Rectal smooth muscle tissue (tissue), 1 donor: ENCODE measurements at regions not wholly inside any gene's neighbourhood (a gene's known extent, or its start where the extent isn't known, plus 50 kb on each side); places are given as distances from the start of the nearest gene placed in this dataset.

ENCODE experiments used
- H3K27ac ChIP-seq: one replicate; pipeline ENCODE4 v1.7.0; 2013; ENCODE audit warnings: low read depth, low read length, inconsistent platforms
- H3K27me3 ChIP-seq: one replicate; pipeline ENCODE4 v1.7.0; 2013; ENCODE audit warnings: low read length; ENCODE audit not compliant: control insufficient read depth, insufficient read depth
- H3K36me3 ChIP-seq: one replicate; pipeline ENCODE4 v1.7.0; 2013; ENCODE audit warnings: low read length; ENCODE audit not compliant: control insufficient read depth, insufficient read depth
- H3K4me1 ChIP-seq: one replicate; pipeline ENCODE4 v1.7.0; 2013; ENCODE audit warnings: low read length; ENCODE audit not compliant: control insufficient read depth, insufficient read depth
- H3K4me3 ChIP-seq: one replicate; pipeline ENCODE4 v1.7.0; 2013; ENCODE audit warnings: low read length
- H3K9ac ChIP-seq: one replicate; pipeline ENCODE4 v1.7.0; 2013; ENCODE audit warnings: low read length

DNA sequence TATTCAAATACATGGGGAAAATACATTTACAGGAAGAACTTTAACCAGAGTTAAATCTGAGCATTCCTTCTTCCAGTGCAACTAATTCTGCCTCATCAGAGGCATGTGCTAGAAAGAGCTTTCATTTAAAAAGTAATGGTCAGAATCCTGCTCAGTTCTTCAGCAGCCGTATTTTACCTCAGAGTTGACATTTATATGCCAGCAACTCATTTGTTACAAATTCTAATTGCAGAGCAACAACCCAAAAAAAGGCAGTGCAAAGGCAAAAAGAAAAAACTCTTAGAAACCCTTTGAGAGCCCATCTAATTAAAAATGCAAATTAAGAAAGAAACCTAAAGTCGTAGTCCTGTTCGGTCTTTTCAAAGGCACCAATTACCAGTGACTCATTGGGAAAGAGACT is 392.5 kb downstream of the PBX1 start:
- Histone ChIP-seq H3K4me1 (peaks cover 29% of the 10 kb centered on the region), H3K36me3 (no peaks in the 10 kb centered on the region), H3K27ac (peak overlapping the region; percentile 45)

DNA sequence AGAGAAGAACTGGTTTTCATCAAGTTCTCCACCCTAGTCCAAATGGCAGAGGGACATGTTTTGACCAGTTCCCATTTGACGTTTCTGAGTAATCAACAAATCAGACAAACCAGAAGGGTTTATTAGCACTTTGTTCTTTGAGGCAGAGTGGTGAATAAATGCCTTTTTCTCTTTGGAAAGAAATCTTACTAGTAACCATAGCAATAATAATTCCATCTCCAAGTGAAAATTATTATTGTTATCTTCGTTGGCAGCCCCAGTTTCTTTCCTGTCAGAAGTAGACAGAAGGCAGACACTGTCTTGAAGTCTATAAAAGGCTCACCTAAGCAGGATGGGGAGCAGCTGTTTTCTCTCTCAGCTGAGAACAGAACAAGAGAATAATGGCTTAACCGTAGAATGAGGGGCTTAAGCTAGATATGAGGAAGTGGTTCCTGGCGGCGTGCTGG is 391.6 kb downstream of the PBX1 start:
- H3K27ac ChIP-seq: peak overlapping the region; percentile 72
- no peak overlapping the region for H3K9ac ChIP-seq

More for the DNA sequence above, 392.5 kb downstream of the PBX1 start:
- Histone ChIP-seq H3K9ac (no peak overlapping the region), H3K27me3 (no peaks in the 10 kb centered on the region), H3K4me3 (no peak overlapping the region)

DNA sequence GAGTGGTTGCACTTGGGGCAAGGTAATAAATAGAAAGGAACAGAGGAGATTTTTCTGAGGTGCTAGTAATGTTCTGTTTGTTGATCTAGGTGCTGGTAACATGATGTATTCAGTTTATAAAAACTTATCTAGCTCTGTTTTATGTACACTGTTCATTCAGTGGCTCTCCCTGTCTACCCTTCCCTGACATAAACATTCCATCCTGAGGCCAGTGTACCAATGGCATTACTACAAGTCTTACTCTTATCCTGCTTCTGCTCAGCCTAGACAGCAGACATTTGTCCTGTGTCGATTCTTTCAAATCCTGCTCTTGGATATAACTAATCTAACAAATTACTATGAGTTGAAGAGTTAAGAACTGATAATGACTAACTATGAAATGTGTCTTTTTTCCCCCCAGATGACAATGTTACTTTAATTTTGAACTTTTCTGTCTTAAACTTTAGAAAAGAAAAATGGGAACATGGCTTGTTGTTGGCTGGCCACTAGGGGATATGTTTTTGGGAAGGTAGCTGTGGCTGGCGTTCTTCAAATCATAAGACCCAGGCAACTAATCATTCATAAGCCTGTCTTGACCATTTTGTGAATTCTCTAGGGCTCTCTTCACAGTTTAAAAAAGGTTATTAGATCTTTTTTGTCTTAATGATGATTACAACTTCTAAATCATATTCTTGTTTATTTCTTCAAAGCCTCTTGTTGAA is 390.9 kb downstream of the PBX1 start:
- Histone ChIP-seq H3K4me3 (no peak overlapping the region), H3K27me3 (no peaks in the 10 kb centered on the region), H3K27ac (peak overlapping the region; percentile 72), H3K9ac (no peak overlapping the region), H3K36me3 (no peaks in the 10 kb centered on the region), H3K4me1 (peaks cover 29% of the 10 kb centered on the region)

More for the DNA sequence above, 391.6 kb downstream of the PBX1 start:
- Histone ChIP-seq H3K36me3 (no peaks in the 10 kb centered on the region), H3K27me3 (no peaks in the 10 kb centered on the region), H3K4me1 (peaks cover 29% of the 10 kb centered on the region), H3K4me3 (no peak overlapping the region)

DNA sequence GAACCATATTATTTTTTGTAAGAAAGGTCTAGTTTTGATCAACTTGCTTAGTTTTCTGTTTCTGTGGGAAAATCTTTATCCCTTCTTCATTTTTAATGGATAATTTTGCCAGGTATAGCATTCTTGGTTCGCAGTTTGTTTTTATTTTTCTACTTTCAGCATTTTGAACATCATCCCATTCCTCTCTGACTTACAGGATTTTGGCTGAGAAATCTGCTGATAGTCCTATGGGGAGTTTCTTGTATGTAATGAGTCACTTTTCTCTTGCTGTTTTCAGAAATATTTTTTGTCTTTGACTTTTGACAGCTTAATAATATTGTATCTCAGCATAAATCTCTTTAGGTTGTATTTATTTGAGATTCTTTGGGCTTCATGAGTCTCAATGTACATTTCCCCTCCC is 389.1 kb downstream of the PBX1 start:
- no peaks in the 10 kb centered on the region for H3K36me3 ChIP-seq
- no peak overlapping the region for H3K27ac ChIP-seq
- peaks cover 29% of the 10 kb centered on the region for H3K4me1 ChIP-seq
- no peaks in the 10 kb centered on the region for H3K27me3 ChIP-seq
- H3K4me3 ChIP-seq: no peak overlapping the region
- no peak overlapping the region for H3K9ac ChIP-seq

DNA sequence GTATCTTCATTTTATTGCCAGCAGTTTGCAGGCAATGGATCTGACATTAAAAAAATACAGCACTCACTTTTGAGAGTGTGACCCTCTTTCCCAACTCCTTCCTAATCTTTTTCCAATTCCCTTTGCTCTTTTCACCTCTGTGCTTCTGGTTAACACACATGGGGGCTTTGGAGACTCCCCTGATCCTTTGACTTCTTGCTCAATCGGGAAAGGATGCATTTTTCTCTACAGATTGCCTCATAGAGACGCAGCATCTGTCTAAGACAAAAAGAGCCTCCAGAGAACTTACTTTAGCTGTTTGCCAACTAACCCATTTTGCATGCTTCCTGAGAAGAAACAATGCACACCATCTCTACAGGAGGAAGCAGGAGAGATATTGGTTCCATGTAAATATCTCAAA is 378.3 kb downstream of the PBX1 start:
- Histone ChIP-seq H3K27me3 (no peaks in the 10 kb centered on the region), H3K4me1 (no peaks in the 10 kb centered on the region), H3K9ac (no peak overlapping the region), H3K4me3 (no peak overlapping the region), H3K27ac (no peak overlapping the region), H3K36me3 (no peaks in the 10 kb centered on the region)

DNA sequence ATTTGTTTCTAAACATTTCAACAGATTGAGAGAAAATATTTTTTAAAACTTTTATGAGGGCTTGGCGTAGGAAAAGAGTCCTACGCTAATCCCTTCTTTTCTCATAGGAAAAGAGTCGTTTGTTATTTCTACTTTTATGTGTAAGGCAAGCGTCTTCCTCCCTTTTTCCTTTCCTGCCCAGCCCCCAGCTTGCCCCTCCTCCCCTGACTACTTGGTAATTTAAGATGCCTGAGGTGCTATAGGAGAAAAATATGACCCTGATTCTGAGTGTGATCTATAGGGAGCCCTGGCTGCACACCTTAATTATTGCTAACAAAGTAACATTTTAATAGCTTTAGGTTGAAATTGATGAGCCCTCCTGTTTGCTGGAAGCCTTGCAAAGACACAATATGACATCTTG is 373.6 kb downstream of the PBX1 start:
- H3K27ac ChIP-seq: no peak overlapping the region

DNA sequence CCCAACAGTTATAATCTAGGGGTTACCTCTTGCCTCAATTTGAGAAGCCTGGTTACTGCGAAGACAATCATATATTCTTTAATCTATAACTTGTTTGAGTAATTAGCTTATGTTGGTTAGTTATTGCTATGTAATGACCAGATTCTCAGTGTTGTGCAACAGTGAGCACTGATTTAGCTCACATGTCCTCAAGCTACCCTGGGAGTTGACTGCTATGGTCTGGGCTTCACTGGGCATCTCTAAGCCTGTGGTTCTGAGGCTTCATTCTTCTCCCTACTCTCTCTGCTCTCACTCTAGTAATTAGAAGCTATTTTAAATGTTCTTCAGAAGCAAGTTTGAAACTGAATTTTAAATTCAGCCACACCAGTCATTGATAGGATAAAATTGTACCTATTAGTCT is 371.8 kb downstream of the PBX1 start:
- Histone ChIP-seq H3K4me1 (peaks cover 17% of the 10 kb centered on the region), H3K4me3 (no peak overlapping the region), H3K36me3 (no peaks in the 10 kb centered on the region), H3K9ac (no peak overlapping the region), H3K27me3 (no peaks in the 10 kb centered on the region), H3K27ac (no peak overlapping the region)

More for the DNA sequence above, 373.6 kb downstream of the PBX1 start:
- H3K4me1 ChIP-seq: peaks cover 14% of the 10 kb centered on the region
- no peak overlapping the region for H3K9ac ChIP-seq
- no peaks in the 10 kb centered on the region for H3K27me3 ChIP-seq
- no peak overlapping the region for H3K4me3 ChIP-seq
- no peaks in the 10 kb centered on the region for H3K36me3 ChIP-seq

DNA sequence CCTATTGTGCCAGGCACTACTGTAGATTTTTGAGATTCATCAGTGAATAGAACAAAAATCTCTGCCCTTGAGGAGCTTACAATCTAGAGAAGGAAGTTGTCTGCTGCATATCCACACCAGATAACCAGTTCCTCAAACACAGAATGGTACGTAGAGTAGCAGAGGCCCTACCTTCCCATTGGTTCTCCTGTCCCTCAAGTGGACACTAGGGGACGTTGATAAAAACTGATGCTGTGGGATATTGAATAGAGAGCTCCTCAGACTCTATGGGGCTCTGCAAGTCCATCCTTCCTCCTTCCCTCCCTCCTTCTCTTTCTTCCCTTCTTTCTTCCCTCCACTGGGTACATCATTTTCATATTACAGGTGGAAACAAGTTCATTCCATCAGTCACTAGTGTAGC is 371.3 kb downstream of the PBX1 start:
- Histone ChIP-seq H3K9ac (no peak overlapping the region), H3K36me3 (no peaks in the 10 kb centered on the region), H3K4me1 (peaks cover 17% of the 10 kb centered on the region), H3K4me3 (no peak overlapping the region), H3K27ac (no peak overlapping the region), H3K27me3 (no peaks in the 10 kb centered on the region)

DNA sequence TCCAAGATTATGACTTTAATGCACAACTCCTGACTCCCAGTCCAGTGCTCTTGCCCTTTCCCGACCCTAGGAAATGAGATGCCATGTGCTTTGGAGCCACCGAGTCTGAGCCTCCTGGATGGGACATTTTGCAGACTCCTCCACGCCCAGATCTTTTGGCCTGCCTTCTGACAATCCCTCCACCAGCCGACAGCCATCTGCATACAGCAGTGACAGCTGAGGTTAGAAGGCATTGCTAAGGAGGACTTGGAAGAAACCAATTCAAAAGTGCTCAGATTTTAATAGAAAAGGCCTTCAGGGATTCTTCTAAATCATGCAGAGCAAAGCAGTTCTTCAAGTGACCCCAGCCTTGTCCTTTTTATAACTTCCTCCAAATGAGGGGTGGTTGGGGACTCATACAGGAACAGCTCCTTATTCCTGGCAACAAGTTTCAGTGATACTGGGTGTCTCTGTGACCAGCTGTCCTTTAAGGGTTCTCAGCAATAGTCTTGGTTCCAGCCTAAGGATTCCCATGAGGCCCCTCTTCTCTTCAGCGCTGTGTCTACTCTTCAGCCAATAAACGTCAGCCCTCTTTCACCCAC is 369.3 kb downstream of the PBX1 start:
- H3K36me3 ChIP-seq: no peaks in the 10 kb centered on the region
- no peaks in the 10 kb centered on the region for H3K27me3 ChIP-seq
- H3K4me1 ChIP-seq: peaks cover 17% of the 10 kb centered on the region
- peak overlapping the region; percentile 25 for H3K27ac ChIP-seq
- H3K4me3 ChIP-seq: no peak overlapping the region
- H3K9ac ChIP-seq: no peak overlapping the region

DNA sequence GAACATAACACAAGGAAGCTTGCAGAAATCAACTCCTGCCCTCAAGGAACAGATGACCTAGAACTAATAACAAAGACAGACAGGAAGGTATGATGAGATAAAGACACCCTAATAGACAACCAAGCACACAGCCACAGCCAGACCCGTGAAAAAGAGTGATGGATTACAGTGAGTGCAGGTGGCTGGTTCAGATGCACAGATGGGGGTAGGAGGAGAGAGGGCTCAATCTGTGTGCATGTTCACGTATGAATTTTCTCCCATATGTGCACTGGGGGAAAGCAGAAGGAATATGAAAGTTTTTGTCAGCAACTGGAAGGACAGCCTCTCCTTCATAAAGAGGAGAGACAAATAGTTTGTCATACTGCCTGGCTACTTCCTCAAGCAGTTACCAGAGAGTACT is 367.1 kb downstream of the PBX1 start:
- Histone ChIP-seq H3K9ac (no peak overlapping the region), H3K27me3 (no peaks in the 10 kb centered on the region), H3K4me1 (peaks cover 14% of the 10 kb centered on the region), H3K36me3 (no peaks in the 10 kb centered on the region), H3K4me3 (no peak overlapping the region), H3K27ac (no peak overlapping the region)

DNA sequence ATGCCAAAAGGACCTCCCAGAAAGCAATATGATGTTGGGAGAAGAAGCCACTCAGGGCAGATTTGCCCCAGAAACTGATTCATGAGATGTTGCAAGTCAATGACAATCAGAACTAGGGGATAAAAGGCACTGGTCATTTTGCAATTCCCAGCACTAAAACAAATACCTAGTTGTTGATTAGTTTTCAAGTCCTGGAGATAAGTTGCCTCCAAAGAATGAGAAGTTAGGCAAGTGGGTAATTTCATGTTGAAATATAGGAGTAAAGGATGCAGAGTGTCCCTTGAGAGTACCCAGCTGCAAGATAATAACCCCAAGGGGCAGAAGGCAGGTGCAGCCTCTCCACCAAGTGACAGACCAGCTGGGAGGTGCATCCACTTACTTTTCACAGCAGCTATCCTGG is 363.6 kb downstream of the PBX1 start:
- H3K27ac ChIP-seq: no peak overlapping the region
- peaks cover 13% of the 10 kb centered on the region for H3K4me1 ChIP-seq
- H3K36me3 ChIP-seq: no peaks in the 10 kb centered on the region
- H3K27me3 ChIP-seq: no peaks in the 10 kb centered on the region
- no peak overlapping the region for H3K4me3 ChIP-seq
- H3K9ac ChIP-seq: no peak overlapping the region

DNA sequence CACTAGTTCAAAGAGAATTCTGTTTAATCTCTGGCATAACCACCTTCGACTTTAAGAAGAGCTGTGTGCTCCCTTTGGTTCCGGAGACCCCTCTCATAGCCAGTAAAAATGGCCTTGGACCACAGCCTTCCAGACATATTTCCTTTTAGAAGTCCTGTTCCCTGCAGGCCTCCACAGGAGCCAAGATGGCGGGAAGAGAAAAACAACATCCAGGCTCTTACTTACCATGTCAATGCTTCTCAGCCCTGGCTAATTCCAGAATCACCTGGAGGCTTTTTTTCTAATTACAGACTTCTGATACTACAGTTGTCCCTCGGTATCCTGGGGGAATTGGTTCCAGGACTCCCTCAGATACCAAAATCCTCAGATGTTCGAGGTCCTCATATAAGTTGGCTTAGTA is 362.5 kb downstream of the PBX1 start:
- Histone ChIP-seq H3K9ac (no peak overlapping the region), H3K4me1 (peaks cover 10% of the 10 kb centered on the region), H3K27ac (no peak overlapping the region), H3K27me3 (no peaks in the 10 kb centered on the region), H3K4me3 (no peak overlapping the region), H3K36me3 (no peaks in the 10 kb centered on the region)

DNA sequence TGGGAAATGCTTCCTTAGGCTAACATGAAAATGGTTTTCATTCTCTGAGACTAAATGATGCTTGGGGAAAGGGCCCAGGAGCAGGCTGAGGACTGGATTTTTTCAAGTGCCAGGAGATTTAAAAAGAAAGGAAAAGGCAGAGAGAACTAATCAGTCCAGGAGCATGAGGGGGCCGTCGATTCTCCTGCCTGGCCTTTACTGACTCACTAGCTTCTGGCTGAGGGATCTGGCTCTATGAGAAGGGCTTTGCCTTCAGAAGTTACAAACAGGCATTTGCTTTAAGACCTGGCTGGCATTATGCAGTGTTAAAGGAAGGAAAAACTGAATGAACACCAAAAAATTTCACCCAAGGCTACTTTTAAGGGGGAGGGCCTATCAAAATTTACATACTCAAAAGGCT is 359.2 kb downstream of the PBX1 start:
- H3K4me3 ChIP-seq: no peak overlapping the region
- no peaks in the 10 kb centered on the region for H3K36me3 ChIP-seq
- H3K9ac ChIP-seq: no peak overlapping the region
- peak overlapping the region; percentile 38 for H3K27ac ChIP-seq
- H3K4me1 ChIP-seq: peaks cover 14% of the 10 kb centered on the region
- H3K27me3 ChIP-seq: no peaks in the 10 kb centered on the region
